T-helper 1 cell (primary cell): ENCODE measurements at regions not wholly inside any gene's neighbourhood (a gene's known extent, or its start where the extent isn't known, plus 50 kb on each side); places are given as distances from the start of the nearest gene placed in this dataset.
"Not testable (repeated sequence)": the region's sequence is repeated elsewhere in the genome, so short reads cannot be mapped to it uniquely, and the experiment has no call there.

Experiments
- DNase-seq, 5 donors: peaks; one replicate each; pipeline ENCODE4 v3.0.0-alpha.2; 2012 to 2020

DNA sequence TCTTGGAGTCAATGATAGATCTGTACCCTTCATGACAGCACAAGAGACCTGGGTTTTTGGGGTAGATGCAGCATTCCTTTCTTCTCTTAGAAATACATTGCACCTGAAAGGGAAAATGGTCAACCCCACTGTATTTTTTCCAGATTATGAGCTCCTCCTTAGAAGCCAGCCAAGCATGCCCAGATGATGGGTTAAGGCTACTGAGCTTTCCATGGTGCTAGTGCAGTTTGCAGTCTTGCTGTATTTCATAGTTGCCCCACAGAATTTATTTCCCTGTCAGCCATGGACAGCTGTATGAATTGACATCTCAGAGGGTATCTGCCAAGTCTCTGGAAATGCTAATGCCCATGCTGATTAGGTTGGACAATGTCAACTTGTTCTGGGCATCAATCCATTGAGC is 73.7 kb upstream of the H2AZ1 start:
- DNase-seq: no peak

DNA sequence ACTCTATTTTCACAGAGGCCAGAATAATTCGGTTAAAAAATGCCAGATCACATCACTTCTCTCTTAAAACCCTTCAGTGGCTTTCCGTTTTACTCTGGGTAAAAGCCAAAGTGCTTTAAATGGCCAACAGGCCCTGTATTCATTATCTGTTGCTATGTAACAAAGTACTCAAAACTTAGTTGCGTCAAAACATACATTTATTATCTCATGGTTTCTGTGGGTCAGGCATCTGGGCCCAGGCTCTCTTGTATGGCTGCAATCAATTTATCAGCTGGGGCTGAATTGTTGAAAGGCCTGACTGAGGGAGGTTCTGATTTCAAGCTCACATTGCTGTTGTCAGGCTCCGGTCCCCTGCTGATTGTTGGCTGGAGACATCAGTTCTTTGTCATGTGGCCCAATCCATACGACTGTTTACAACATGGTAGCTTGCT is 72.7 kb upstream of the H2AZ1 start:
- DNase-seq: no peak

DNA sequence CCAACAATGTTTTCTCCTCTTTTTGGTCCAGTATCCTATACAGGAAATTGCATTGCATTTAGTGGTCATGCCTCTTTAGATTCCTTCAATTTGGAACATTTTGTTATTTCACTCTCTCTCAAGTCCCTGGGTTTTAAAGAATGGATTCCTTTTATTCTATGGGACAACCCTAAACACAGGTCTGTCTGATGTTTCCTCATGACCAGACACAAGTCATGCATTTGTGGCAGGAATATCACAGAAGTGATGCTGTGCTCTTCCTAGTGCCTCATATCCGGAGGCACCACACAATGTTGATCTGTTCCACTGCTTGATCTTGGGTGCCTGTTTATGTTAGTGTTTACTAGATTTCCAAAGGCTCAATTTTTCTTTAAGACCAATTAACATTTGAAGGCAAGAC is 69.7 kb upstream of the H2AZ1 start:
- no peak for DNase-seq

DNA sequence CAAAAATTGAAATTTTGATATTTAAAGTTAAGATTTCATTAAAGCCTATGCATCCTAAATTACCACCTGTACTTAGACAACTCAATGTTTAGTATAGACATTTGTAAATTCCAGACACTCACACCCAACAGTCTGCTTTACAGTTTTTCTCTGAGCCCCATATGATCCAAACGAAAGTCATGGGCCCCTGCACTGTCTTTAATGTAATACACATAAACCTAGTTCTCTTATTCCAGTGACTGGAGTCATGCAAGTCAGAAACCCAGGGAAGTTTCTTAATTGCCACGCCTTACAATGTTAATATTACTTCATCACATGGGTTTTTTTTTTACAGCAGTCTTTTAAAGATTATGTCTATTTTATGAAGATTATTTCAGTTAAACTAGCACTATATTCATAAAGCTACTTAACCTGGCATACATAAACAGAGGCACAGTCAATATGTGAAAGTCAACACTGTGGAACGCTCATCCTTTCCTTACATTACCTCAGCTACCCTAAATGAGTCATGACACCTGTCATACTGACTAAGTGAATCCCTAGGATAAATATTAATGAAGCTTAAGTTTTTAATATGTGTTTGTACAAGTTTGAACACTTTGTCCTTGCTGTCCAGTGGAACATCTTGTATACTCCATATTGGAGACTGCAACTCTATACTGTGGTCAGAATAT is 67.7 kb upstream of the H2AZ1 start:
- no peak for DNase-seq

DNA sequence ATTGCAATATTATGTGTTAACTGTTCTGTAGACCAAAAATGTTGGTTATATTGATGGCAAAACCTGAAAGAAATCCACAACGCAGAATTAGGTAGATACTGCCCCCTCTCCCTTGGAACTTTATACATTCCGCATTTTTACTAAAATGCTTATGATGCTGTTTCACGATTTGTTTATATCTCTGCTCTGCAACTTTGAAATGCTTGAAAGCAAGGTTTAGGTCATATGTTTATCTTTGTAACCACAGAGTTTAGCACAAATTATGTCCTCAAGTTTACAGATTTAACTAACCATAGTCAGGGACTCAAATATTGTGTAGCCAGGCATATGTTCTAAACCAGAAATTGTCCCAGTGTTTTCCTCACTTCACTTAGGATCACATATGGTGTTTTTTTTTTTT is 66.1 kb upstream of the H2AZ1 start:
- no peak for DNase-seq

DNA sequence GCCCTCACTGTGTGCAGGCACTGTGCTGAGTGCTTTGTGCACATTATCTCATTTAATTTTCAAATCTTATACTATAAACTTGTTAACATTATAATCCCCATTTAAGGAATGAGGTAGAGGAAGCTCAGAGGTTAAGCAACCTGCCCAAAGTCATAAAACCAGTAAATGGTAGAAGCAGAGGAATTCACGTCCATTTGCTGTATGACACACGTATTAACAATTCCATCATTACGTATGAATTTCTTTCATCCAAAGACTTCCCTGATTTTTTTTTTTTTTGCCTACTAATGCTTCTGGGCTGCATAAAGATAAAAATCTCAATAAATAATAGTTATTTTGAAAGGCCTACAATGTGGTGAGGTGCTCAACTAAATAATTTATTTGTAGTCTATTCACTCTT is 64.5 kb upstream of the H2AZ1 start:
- no peak for DNase-seq

DNA sequence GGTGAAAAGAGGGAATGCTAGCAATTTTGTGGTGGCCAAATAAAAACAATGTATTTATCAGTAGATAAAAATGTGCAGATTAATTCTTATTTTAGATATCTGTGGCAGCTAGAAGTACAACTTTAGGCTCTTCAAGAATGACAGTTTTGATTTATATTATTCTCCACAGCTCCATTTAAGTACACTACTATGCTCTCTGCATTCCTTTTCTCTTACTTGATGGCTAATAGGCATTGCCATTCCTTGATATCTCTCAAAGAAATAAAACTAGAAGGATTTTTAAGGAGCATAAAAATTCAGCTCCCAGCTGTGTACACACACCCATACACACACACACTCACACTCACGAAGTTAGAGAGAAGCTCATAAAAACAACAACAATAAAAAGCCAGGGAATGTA is 59.4 kb upstream of the H2AZ1 start:
- DNase-seq: no peak

DNA sequence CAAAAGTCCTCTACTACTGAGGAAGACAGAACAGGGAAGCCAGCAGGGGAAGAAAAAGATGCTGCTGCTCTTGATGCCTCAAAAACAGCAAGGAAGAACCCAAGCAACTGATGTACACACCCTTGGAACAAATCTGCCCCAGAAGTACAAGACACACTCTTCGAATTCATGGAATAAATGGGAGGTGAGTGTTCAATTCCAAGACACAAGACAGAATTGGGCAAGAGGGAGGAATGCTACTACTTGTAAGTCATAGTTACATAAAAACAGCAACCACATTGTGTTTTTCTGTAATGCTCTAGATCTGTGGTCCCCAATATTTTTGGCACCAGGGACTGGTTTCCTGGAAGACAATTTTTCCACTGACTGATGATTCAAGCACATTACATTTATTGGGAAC is 58.0 kb upstream of the H2AZ1 start:
- no peak for DNase-seq

DNA sequence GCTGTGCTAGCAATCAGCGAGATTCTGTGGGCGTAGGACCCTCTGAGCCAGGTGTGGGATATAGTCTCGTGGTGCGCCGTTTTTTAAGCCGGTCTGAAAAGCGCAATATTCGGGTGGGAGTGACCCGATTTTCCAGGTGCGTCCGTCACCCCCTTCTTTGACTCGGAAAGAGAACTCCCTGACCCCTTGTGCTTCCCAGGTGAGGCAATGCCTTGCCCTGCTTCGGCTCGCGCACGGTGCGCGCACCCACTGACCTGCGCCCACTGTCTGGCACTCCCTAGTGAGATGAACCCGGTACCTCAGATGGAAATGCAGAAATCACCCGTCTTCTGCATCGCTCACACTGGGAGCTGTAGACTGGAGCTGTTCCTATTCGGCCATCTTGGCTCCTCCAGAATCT is 56.1 kb upstream of the H2AZ1 start:
- DNase-seq: not testable (repeated sequence)
